Cardiac muscle cell (in vitro differentiated cells and primary cell): ENCODE measurements at regions not wholly inside any gene's neighbourhood (a gene's known extent, or its start where the extent isn't known, plus 50 kb on each side); places are given as distances from the start of the nearest gene placed in this dataset.

Experiments
- DNase-seq, 2 donors: peaks; one replicate each; pipeline versions ENCODE4 v3.0.0 to v3.0.0-alpha.2; 2010 to 2017; ENCODE audit warnings: low read depth in 1 of 2, low spot score in 1 of 2
- H3K27ac ChIP-seq: fragments of 200-600 bp; sonication (generic); 2 replicates; pipeline ENCODE4 v1.5.1; 2016
- H3K27me3 ChIP-seq: fragments of 200-600 bp; sonication (generic); 2 replicates; pipeline ENCODE4 v1.6.0; 2016; ENCODE audit warnings: control low read depth
- H3K36me3 ChIP-seq: fragments of 200-600 bp; sonication (generic); 2 replicates; pipeline ENCODE4 v1.5.1; 2016; ENCODE audit warnings: control low read depth
- H3K4me1 ChIP-seq: fragments of 200-600 bp; sonication (generic); 2 replicates; pipeline ENCODE4 v1.8.1; 2017; ENCODE audit warnings: low read depth, mild to moderate bottlenecking, mixed run types
- H3K4me3 ChIP-seq: fragments of 200-600 bp; sonication (generic); 2 replicates; pipeline ENCODE4 v1.5.1; 2016; ENCODE audit warnings: mild to moderate bottlenecking
- H3K9me3 ChIP-seq: fragments of 200-600 bp; sonication (generic); 2 replicates; pipeline ENCODE4 v1.5.1; 2017; ENCODE audit warnings: low read depth, mild to moderate bottlenecking, control low read depth
- TF ChIP-seq, protein P1 (sequence below): IDR thresholded peaks from 2 replicates; pipeline ENCODE4 v1.5.1; 2012; ENCODE audit warnings: low read depth, mild to moderate bottlenecking, low read length

DNA sequence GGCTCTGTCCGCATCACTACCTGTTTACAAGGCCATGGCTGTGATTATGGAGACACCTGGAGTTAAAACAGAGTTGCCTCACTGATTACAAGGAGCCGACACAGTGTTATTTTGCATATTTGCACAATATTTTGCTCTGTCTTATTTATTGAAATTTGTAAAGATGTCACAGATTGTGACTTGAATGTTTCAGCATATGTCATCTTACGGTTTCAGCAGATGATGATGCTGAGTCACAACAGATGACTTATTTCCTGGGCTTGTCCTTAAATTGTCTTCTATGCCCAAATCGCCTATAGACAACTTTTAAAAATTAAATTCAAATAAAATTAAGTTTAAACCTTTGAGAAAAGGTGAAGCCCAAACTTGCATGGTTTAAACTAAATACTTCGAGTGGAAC lies 87.1 kb upstream of the INPP4B start:
- TF ChIP-seq, protein P1, sequence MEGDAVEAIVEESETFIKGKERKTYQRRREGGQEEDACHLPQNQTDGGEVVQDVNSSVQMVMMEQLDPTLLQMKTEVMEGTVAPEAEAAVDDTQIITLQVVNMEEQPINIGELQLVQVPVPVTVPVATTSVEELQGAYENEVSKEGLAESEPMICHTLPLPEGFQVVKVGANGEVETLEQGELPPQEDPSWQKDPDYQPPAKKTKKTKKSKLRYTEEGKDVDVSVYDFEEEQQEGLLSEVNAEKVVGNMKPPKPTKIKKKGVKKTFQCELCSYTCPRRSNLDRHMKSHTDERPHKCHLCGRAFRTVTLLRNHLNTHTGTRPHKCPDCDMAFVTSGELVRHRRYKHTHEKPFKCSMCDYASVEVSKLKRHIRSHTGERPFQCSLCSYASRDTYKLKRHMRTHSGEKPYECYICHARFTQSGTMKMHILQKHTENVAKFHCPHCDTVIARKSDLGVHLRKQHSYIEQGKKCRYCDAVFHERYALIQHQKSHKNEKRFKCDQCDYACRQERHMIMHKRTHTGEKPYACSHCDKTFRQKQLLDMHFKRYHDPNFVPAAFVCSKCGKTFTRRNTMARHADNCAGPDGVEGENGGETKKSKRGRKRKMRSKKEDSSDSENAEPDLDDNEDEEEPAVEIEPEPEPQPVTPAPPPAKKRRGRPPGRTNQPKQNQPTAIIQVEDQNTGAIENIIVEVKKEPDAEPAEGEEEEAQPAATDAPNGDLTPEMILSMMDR = no peak
- H3K36me3 ChIP-seq = no peaks in the 10 kb centered on the region
- no peak overlapping the region for H3K4me3 ChIP-seq
- no peak for DNase-seq
- no peaks in the 10 kb centered on the region for H3K9me3 ChIP-seq
- no peaks in the 10 kb centered on the region for H3K4me1 ChIP-seq
- H3K27me3 ChIP-seq = no peaks in the 10 kb centered on the region
- H3K27ac ChIP-seq = no peak overlapping the region

DNA sequence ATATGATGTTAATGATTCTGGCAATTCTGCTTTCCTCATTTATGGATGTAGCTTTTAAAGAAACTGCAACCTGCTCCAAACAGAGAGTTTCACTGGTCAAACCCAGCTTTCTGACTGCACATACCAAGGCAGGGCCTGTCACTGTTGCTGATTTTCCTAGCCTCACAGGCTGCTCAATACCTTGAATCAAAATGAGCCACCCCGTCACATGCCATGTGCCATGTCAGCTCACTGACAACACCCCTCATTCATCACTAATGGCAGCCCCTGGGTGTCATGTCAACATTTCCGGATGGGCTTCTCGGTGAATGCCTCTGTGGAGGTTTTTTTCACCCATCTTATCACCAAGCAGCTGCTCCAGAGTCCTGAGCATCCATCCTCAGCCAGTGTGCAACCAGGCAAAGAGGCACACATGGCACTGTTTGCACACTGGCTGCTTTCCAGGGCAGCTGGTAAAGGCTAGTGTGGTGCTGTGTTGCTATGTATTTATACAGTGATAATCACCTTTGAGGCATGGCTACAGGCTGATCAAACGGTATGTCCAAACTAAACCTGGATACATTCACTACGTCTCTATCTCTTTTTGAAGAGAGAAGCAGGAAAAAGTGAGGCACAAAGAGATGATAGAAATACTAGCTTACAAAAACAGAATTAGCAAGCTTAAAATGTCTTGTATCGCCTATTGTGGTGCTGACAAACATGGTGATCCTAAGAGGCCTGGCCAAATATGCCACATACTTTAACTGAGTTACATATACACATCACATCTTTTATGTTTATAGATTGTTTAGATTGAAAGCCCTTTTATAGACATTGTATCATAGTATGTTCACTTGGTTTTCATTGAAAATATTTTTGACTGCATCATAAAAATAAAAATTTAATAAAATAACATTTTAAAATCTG lies 94.6 kb upstream of the INPP4B start:
- no peak overlapping the region for H3K27ac ChIP-seq
- H3K36me3 ChIP-seq = no peaks in the 10 kb centered on the region
- DNase-seq = no peak
- no peaks in the 10 kb centered on the region for H3K9me3 ChIP-seq
- TF ChIP-seq, protein P1 = no peak
- no peaks in the 10 kb centered on the region for H3K4me1 ChIP-seq
- H3K27me3 ChIP-seq = no peaks in the 10 kb centered on the region
- no peak overlapping the region for H3K4me3 ChIP-seq

DNA sequence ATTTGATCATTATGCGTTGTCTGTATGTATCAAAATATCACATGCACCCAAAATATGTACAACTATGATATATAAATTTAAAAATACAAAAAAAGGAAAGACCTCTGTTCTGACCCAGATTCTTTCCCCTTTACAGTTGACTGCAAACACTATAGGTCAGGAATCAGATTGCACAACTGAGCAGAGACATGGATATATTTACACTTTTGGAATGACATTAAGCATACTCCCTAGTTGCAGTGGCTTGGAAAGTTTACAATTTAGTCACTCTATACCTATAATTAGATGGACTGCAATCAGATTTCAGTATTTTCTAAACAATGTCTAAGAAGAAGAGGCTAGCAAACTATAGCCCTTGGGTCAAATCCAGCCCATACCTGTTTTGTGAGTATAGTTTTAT lies 98.5 kb upstream of the INPP4B start:
- Histone ChIP-seq H3K4me3 (no peak overlapping the region), H3K9me3 (no peaks in the 10 kb centered on the region), H3K27ac (no peak overlapping the region), H3K27me3 (no peaks in the 10 kb centered on the region), H3K36me3 (no peaks in the 10 kb centered on the region), H3K4me1 (no peaks in the 10 kb centered on the region)
- DNase-seq = no peak
- TF ChIP-seq, protein P1 = no peak

DNA sequence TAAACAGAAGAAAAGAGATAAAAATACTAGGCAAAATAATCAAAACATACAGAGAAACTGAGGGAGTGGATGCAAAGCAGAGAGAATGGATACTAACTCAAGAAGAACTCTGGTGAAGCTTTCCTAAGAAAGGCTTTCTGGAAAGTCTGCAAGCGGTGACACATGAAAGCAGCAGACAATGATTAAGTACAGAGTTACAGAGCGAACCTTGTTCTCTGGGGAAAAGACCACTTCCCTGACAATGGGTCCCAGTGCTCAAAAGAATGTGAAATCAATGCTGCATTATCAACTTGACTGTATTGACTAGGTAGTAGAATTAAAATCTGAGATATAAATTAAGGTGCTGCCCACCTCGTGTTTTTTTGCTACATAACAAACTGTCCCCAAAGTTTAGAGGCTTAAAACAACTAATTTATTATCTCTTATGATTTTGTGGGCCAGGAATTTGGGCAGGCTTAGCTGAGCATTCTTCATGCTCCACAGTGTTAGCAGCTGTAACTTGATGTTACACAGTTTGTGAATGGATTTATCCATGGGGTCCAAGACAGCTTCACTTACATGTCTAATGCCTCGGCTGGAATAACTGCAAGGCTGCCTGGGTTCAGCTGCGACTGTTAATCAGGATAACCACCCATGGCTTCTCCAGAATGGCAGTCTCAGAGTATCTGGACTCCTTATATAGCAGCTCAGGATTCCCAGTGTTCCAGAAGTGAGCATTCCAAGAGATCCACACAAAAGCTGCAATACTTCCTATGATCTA lies 106.9 kb upstream of the INPP4B start:
- no peak for DNase-seq
- Histone ChIP-seq H3K9me3 (no peaks in the 10 kb centered on the region), H3K27ac (no peak overlapping the region)

GRCh38 chr4:142954415-142954814 lies 108.3 kb upstream of the INPP4B start:
- Histone ChIP-seq H3K36me3 (no peaks in the 10 kb centered on the region), H3K27me3 (no peaks in the 10 kb centered on the region), H3K27ac (no peak overlapping the region), H3K4me3 (no peak overlapping the region), H3K4me1 (no peaks in the 10 kb centered on the region), H3K9me3 (no peaks in the 10 kb centered on the region)
- DNase-seq = no peak
- TF ChIP-seq, protein P1 = no peak

More for the DNA sequence above, 106.9 kb upstream of the INPP4B start:
- Histone ChIP-seq H3K4me3 (no peak overlapping the region), H3K36me3 (no peaks in the 10 kb centered on the region), H3K4me1 (no peaks in the 10 kb centered on the region), H3K27me3 (no peaks in the 10 kb centered on the region)
- TF ChIP-seq, protein P1 = no peak
